GM12864 (cell line): ENCODE measurements at regions not wholly inside any gene's neighbourhood (a gene's known extent, or its start where the extent isn't known, plus 50 kb on each side); places are given as distances from the start of the nearest gene placed in this dataset.

Experiments
- DNase-seq: peaks from one replicate; pipeline ENCODE4 v3.0.0-alpha.2; 2011; ENCODE audit warnings: low read depth
- H3K4me3 ChIP-seq: 2 replicates; pipeline ENCODE4 v1.5.1; 2011; ENCODE audit warnings: mild to moderate bottlenecking, low read depth, low read length, control low read depth
- TF ChIP-seq, protein P1 (sequence below): IDR thresholded peaks from 2 replicates; pipeline ENCODE4 v1.5.1; 2011; ENCODE audit warnings: low read depth, mild to moderate bottlenecking, moderate library complexity, low read length, control low read depth, inconsistent platforms; ENCODE audit errors: missing control alignments

DNA sequence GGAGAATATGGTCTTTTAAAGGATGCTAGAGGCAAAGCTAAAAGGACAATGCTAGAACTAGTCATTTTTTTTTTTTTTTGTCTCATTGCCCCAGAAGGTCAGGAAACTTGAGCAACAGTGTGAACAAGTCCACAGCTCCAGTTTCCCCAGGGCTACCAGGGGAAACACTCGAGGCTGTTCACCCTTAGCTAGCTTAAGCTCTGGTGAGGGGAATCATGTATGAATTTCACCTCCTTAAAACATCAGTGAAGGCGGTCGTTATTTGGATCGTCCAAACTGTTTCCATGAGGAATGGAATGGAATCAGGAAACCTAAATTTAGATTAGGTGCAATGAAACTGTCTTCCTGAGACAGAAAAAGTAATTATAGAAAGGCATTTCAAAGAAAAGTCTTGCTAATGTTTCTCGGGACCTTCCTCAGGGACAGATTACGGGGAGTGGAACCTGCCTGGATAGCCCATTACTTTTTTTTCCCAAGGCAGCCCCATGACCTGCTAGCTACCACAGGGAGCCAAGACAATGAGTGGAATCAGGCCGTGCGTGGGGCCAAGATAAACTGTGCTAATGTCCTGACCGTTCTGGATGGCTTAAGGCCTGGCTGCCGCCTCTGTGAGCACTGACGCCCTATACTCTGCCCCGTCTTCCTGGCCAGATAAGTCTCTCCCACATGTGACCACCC is 164.8 kb upstream of the SGK1 start:
- no peak overlapping the region for H3K4me3 ChIP-seq
- TF ChIP-seq, protein P1, sequence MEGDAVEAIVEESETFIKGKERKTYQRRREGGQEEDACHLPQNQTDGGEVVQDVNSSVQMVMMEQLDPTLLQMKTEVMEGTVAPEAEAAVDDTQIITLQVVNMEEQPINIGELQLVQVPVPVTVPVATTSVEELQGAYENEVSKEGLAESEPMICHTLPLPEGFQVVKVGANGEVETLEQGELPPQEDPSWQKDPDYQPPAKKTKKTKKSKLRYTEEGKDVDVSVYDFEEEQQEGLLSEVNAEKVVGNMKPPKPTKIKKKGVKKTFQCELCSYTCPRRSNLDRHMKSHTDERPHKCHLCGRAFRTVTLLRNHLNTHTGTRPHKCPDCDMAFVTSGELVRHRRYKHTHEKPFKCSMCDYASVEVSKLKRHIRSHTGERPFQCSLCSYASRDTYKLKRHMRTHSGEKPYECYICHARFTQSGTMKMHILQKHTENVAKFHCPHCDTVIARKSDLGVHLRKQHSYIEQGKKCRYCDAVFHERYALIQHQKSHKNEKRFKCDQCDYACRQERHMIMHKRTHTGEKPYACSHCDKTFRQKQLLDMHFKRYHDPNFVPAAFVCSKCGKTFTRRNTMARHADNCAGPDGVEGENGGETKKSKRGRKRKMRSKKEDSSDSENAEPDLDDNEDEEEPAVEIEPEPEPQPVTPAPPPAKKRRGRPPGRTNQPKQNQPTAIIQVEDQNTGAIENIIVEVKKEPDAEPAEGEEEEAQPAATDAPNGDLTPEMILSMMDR = no peak
- DNase-seq = no peak

DNA sequence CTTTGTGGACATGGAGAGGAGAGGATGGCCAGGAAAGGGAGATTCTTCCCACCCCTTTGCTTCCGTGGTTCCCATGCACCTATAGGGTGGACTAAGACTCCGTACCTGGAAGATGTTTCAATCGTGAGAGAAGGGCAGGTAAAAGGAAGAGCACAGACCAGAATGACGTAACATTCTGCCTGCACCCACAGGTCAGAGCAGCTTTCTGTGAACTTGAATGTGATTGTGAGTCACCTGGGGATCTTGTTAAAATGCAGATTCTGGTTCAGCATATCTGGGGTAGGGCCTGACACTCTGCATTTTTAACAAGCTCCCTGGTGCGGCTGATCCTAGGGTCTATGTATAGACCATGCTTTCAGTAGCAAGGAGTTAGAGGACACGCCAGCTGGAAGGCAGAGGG is 164.1 kb upstream of the SGK1 start:
- no peak overlapping the region for H3K4me3 ChIP-seq
- TF ChIP-seq, protein P1 = no peak
- no peak for DNase-seq

GRCh38 chr6:134480593-134480992 is 162.7 kb upstream of the SGK1 start:
- DNase-seq = no peak
- no peak overlapping the region for H3K4me3 ChIP-seq
- TF ChIP-seq, protein P1 = no peak

- DNase-seq = no peak
- H3K4me3 ChIP-seq = no peak overlapping the region
- TF ChIP-seq, protein P1 = no peak
Observed at GRCh38 chr6:134478764-134479399, 161.0 kb upstream of the SGK1 start.

DNA sequence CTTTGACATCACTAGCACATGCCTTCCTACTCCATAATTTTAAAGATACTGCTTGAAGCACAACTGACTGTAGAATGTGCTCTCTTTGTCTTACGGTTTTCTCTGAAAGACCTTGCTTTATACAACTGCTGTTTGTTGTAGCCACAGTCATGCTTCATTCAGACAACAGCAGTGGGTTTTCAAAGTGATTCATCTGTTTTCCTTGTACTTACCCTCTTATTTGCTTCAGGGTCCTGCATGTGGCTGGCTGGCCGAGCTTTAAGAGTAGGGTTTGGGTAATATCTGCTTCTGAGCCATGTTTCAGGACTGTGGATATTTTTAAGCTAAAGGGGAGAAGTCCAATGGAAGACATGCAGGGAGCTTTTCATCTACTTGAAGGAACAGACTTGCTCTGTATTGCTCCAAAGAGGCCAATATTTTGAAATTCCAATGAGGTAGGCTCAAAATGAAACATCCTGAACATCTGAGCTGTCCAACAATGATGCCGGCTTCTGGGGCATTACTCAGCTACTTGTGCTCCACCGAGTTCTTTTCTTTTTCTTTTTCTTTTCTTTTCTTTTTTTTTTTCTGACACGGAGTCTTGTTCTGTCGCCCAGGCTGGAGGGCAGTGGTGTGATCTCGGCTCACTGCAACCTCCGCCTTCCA is 160.2 kb upstream of the SGK1 start:
- no peak overlapping the region for H3K4me3 ChIP-seq
- TF ChIP-seq, protein P1 = no peak
- DNase-seq = no peak

DNA sequence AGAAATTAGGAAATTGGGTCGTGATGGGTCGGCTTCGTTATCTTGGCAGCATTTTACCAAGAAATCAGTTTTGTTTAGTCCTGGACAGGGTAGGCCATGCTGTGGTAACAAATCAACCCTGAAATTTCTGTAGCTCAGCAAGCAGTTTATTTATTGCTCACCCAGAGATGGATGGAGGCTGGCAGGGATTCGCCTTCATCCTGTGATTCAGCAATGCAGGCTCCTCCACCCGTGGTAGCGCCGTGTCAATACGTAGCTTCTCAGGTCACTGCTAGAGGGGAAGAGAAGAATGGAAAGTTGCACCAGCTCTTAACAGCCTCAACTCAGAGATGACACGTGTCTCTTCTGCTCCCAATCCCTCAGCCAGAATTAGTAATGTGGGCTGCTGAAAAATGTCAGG is 157.0 kb upstream of the SGK1 start:
- DNase-seq = no peak
- no peak overlapping the region for H3K4me3 ChIP-seq
- TF ChIP-seq, protein P1 = no peak
